HL-60 (cell line): ENCODE measurements at regions not wholly inside any gene's neighbourhood (a gene's known extent, or its start where the extent isn't known, plus 50 kb on each side); places are given as distances from the start of the nearest gene placed in this dataset.
A peak's percentile ranks its signal among the peaks of the same experiment; 100 is the strongest.

Experiments used
- DNase-seq, 2 experiments: peaks; one replicate each; pipeline ENCODE4 v3.0.0-alpha.2; 2010 to 2020; ENCODE audit warnings: low read depth in 1 of 2, low spot score in 1 of 2
- H3K27ac ChIP-seq: fragments of 250-450 bp; sonication (Bioruptor Pico); replicated peaks from 2 replicates; pipeline ENCODE4 v1.5.1; 2020; ENCODE audit warnings: mild to moderate bottlenecking, moderate library complexity
- H3K27me3 ChIP-seq: fragments of 250-450 bp; sonication (Bioruptor Pico); 2 replicates; pipeline ENCODE4 v1.5.1; 2021; ENCODE audit warnings: mild to moderate bottlenecking, moderate library complexity; ENCODE audit not compliant: insufficient read depth, poor library complexity, severe bottlenecking
- H3K4me3 ChIP-seq: replicated peaks from 2 replicates; pipeline ENCODE4 v1.5.1; 2011; ENCODE audit warnings: mild to moderate bottlenecking, control low read depth, low read length; ENCODE audit not compliant: insufficient read depth
- GABPA ChIP-seq: IDR thresholded peaks from 2 replicates; pipeline ENCODE4 v1.6.1; 2012; ENCODE audit warnings: low read depth
- POLR2AphosphoS5 ChIP-seq: IDR thresholded peaks from 2 replicates; pipeline ENCODE4 v1.6.1; 2012; ENCODE audit warnings: low read depth
- SPI1 ChIP-seq: IDR thresholded peaks from 2 replicates; pipeline ENCODE4 v1.6.1; 2012; ENCODE audit warnings: low read depth, mild to moderate bottlenecking, borderline replicate concordance
- TF ChIP-seq, protein P1 (sequence below): IDR thresholded peaks from 2 replicates; pipeline ENCODE4 v1.6.1; 2012; ENCODE audit warnings: low read depth; ENCODE audit not compliant: insufficient replicate concordance
- TF ChIP-seq, protein P2 (sequence below): IDR thresholded peaks from one replicate; pipeline ENCODE4 v1.5.1; 2011; ENCODE audit warnings: low read length, control low read depth, inconsistent platforms; ENCODE audit not compliant: insufficient read depth

DNA sequence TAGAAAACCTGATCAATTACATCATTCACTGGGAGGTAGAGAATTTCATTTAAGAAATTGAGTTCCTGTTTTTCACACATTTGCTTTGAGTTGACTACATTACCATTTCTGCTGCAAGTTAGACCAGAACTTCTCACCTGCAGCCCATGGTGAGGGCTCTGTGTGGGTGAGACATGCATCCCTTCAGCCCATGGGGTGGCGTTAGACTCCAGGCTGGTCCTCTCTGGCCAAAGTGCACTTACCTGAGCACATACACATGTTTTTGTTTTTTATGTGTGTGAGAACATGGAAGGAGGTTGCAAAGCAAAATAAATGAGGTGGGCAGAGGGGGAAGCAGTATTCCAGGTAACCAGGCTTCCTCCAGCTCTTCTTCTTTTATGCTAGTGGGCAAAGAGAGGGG is 470.2 kb downstream of the PMP22 start:
- Histone ChIP-seq H3K4me3 (no peak overlapping the region), H3K27me3 (no peaks in the 10 kb centered on the region), H3K27ac (no peak overlapping the region)
- DNase-seq, result no peak
- TF ChIP-seq, protein P1, sequence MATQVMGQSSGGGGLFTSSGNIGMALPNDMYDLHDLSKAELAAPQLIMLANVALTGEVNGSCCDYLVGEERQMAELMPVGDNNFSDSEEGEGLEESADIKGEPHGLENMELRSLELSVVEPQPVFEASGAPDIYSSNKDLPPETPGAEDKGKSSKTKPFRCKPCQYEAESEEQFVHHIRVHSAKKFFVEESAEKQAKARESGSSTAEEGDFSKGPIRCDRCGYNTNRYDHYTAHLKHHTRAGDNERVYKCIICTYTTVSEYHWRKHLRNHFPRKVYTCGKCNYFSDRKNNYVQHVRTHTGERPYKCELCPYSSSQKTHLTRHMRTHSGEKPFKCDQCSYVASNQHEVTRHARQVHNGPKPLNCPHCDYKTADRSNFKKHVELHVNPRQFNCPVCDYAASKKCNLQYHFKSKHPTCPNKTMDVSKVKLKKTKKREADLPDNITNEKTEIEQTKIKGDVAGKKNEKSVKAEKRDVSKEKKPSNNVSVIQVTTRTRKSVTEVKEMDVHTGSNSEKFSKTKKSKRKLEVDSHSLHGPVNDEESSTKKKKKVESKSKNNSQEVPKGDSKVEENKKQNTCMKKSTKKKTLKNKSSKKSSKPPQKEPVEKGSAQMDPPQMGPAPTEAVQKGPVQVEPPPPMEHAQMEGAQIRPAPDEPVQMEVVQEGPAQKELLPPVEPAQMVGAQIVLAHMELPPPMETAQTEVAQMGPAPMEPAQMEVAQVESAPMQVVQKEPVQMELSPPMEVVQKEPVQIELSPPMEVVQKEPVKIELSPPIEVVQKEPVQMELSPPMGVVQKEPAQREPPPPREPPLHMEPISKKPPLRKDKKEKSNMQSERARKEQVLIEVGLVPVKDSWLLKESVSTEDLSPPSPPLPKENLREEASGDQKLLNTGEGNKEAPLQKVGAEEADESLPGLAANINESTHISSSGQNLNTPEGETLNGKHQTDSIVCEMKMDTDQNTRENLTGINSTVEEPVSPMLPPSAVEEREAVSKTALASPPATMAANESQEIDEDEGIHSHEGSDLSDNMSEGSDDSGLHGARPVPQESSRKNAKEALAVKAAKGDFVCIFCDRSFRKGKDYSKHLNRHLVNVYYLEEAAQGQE, result no peak
- peak; percentile 66; the same call in 1 of the 2 replicates for TF ChIP-seq SPI1

DNA sequence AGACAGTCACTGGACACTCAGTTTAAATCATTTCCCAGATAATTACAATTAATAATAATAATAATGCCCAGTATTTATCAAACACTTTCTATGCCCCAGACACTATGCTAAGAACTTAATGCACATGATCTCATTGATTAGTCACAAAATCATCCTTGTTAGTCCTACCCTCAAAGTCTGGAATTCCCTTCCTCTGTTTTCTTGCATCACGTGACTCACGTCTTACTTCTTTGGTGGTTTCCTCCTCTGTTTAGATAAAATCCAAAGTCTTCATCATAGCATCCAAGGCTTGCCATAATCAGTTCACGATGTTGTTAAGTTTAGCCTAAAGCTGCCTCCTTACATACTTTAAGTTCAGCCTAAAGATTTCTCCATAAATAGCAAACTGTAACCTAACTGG is 471.9 kb downstream of the PMP22 start:
- DNase-seq, result no peak
- no peak for TF ChIP-seq SPI1
- H3K27me3 ChIP-seq, result no peaks in the 10 kb centered on the region
- no peak overlapping the region for H3K4me3 ChIP-seq
- no peak overlapping the region for H3K27ac ChIP-seq

DNA sequence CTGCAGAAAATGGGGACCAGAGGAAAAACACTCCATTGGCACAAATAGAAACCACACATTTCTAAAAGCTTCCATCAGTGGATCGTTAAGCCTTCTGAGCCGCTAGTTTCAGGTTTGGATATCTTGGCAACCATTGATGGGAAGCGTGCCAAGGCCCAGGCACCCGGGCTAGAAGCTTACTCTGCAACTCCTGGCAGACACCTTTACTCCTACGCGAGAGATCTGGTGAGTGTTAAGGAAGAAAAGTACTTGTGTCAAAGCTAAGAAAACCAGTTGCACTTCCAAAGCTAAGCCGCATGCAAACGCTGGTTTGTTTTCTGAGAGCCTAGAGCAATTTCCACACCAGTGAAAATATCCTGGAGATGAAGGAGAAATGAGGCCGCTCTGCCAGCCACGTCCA is 472.4 kb downstream of the PMP22 start:
- Histone ChIP-seq H3K27me3 (no peaks in the 10 kb centered on the region), H3K27ac (no peak overlapping the region), H3K4me3 (no peak overlapping the region)
- TF ChIP-seq SPI1 (no peak), POLR2AphosphoS5 (no peak), GABPA (no peak)
- TF ChIP-seq, protein P2, sequence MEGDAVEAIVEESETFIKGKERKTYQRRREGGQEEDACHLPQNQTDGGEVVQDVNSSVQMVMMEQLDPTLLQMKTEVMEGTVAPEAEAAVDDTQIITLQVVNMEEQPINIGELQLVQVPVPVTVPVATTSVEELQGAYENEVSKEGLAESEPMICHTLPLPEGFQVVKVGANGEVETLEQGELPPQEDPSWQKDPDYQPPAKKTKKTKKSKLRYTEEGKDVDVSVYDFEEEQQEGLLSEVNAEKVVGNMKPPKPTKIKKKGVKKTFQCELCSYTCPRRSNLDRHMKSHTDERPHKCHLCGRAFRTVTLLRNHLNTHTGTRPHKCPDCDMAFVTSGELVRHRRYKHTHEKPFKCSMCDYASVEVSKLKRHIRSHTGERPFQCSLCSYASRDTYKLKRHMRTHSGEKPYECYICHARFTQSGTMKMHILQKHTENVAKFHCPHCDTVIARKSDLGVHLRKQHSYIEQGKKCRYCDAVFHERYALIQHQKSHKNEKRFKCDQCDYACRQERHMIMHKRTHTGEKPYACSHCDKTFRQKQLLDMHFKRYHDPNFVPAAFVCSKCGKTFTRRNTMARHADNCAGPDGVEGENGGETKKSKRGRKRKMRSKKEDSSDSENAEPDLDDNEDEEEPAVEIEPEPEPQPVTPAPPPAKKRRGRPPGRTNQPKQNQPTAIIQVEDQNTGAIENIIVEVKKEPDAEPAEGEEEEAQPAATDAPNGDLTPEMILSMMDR, result no peak
- TF ChIP-seq, protein P1, result no peak
- no peak for DNase-seq

DNA sequence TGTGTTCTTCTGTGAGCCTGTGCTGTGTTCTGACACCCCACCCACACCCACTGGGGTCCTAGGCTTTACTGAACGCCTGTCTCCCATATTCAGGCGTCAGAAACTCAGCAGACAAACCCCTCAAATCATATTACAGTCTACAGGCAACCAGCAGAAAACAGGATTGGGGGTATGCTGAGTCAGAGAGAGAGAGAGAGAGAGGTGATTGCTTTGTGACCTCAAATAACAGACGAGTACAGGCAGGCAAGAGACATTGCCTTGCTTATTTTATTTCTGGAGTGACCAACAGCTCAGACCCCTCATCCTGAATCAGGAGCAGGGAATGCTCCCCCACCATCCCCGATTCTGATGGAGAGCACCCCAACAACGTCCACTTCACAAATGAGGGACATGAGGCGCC is 473.9 kb downstream of the PMP22 start:
- DNase-seq, result no peak
- Histone ChIP-seq H3K27ac (no peak overlapping the region), H3K4me3 (no peak overlapping the region), H3K27me3 (no peaks in the 10 kb centered on the region)
- TF ChIP-seq GABPA, result no peak
- no peak for TF ChIP-seq SPI1
- TF ChIP-seq, protein P2, result no peak
- TF ChIP-seq POLR2AphosphoS5, result no peak
- TF ChIP-seq, protein P1, result no peak
